ENCODE measurements at regions not wholly inside any gene's neighbourhood (a gene's known extent, or its start where the extent isn't known, plus 50 kb on each side); places are given as distances from the start of the nearest gene placed in this dataset.

GRCh38 chr5:27315363-27316270, 277.2 kb upstream of the CDH9 start:
- no peak overlapping the region for H3K4me3 ChIP-seq
- H3K9me3 ChIP-seq = no peaks in the 10 kb centered on the region
- H3K36me3 ChIP-seq = no peaks in the 10 kb centered on the region
- DNase-seq (ENCODE audit: low spot score in 2 of 2) = no peak
- TF ChIP-seq EP300 (IDR thresholded peaks at IDR 0.05) = no peak
- no peak for TF ChIP-seq CTCF (IDR thresholded peaks at IDR 0.05)
- TF ChIP-seq POLR2A (IDR thresholded peaks at IDR 0.05) = no peak
- no peak for TF ChIP-seq POLR2AphosphoS5 (IDR thresholded peaks at IDR 0.05)
- H3K27ac ChIP-seq = no peak overlapping the region
- no peaks in the 10 kb centered on the region for H3K27me3 ChIP-seq
- no peaks in the 10 kb centered on the region for H3K4me1 ChIP-seq
- 51% methylated on average over 7 of the region's 7 CpGs for WGBS

GRCh38 chr5:27313549-27313948, 275.2 kb upstream of the CDH9 start:
- WGBS = 59% methylated on average over 4 of the region's 4 CpGs
- no peaks in the 10 kb centered on the region for H3K36me3 ChIP-seq
- no peaks in the 10 kb centered on the region for H3K27me3 ChIP-seq
- no peak overlapping the region for H3K4me3 ChIP-seq
- DNase-seq (ENCODE audit: low spot score in 2 of 2) = no peak
- no peaks in the 10 kb centered on the region for H3K4me1 ChIP-seq
- TF ChIP-seq EP300 (IDR thresholded peaks at IDR 0.05) = no peak
- no peak for TF ChIP-seq CTCF (IDR thresholded peaks at IDR 0.05)
- TF ChIP-seq POLR2A (IDR thresholded peaks at IDR 0.05) = no peak
- TF ChIP-seq POLR2AphosphoS5 (IDR thresholded peaks at IDR 0.05) = no peak
- no peaks in the 10 kb centered on the region for H3K9me3 ChIP-seq
- H3K27ac ChIP-seq = no peak overlapping the region

GRCh38 chr5:27312291-27312893, 274.0 kb upstream of the CDH9 start:
- no peak overlapping the region for H3K27ac ChIP-seq
- no peak for TF ChIP-seq EP300 (IDR thresholded peaks at IDR 0.05)
- TF ChIP-seq POLR2AphosphoS5 (IDR thresholded peaks at IDR 0.05) = no peak
- TF ChIP-seq CTCF (IDR thresholded peaks at IDR 0.05) = no peak
- no peak for TF ChIP-seq POLR2A (IDR thresholded peaks at IDR 0.05)
- DNase-seq (ENCODE audit: low spot score in 2 of 2) = no peak
- no peaks in the 10 kb centered on the region for H3K27me3 ChIP-seq
- no peaks in the 10 kb centered on the region for H3K4me1 ChIP-seq
- H3K4me3 ChIP-seq = no peak overlapping the region
- 90% methylated on average over 5 of the region's 5 CpGs for WGBS
- H3K36me3 ChIP-seq = no peaks in the 10 kb centered on the region
- no peaks in the 10 kb centered on the region for H3K9me3 ChIP-seq

GRCh38 chr5:27311544-27311943, 273.2 kb upstream of the CDH9 start:
- no peak overlapping the region for H3K4me3 ChIP-seq
- H3K9me3 ChIP-seq = no peaks in the 10 kb centered on the region
- H3K4me1 ChIP-seq = no peaks in the 10 kb centered on the region
- H3K36me3 ChIP-seq = no peaks in the 10 kb centered on the region
- no peak overlapping the region for H3K27ac ChIP-seq
- no peaks in the 10 kb centered on the region for H3K27me3 ChIP-seq
- DNase-seq (ENCODE audit: low spot score in 2 of 2) = no peak
- no peak for TF ChIP-seq POLR2AphosphoS5 (IDR thresholded peaks at IDR 0.05)
- TF ChIP-seq POLR2A (IDR thresholded peaks at IDR 0.05) = no peak
- no peak for TF ChIP-seq EP300 (IDR thresholded peaks at IDR 0.05)
- TF ChIP-seq CTCF (IDR thresholded peaks at IDR 0.05) = no peak
- 33% methylated on average over 1 of the region's 1 CpG for WGBS

- DNase-seq (ENCODE audit: low spot score in 2 of 2) = no peak
- Histone ChIP-seq H3K27me3 (no peaks in the 10 kb centered on the region), H3K9me3 (no peaks in the 10 kb centered on the region), H3K4me3 (no peak overlapping the region), H3K36me3 (no peaks in the 10 kb centered on the region), H3K27ac (no peak overlapping the region), H3K4me1 (no peaks in the 10 kb centered on the region)
- no peak for TF ChIP-seq EP300 (IDR thresholded peaks at IDR 0.05)
- TF ChIP-seq CTCF (IDR thresholded peaks at IDR 0.05) = no peak
- no peak for TF ChIP-seq POLR2AphosphoS5 (IDR thresholded peaks at IDR 0.05)
- TF ChIP-seq POLR2A (IDR thresholded peaks at IDR 0.05) = no peak
- 90% methylated on average over 4 of the region's 4 CpGs for WGBS
Measured at GRCh38 chr5:27308153-27308552, 269.8 kb upstream of the CDH9 start.
